Sigmoid colon (tissue), 4 donors: ENCODE measurements at regions not wholly inside any gene's neighbourhood (a gene's known extent, or its start where the extent isn't known, plus 50 kb on each side); places are given as distances from the start of the nearest gene placed in this dataset.

Experiments used
- EP300 ChIP-seq, 4 donors: sonication (generic); formaldehyde crosslinking; IDR thresholded peaks; one replicate each; pipeline ENCODE4 v1.6.1; 2017; ENCODE audit warnings: antibody characterized with exemption in 4 of 4
- POLR2A ChIP-seq, 2 donors: fragments of 450-650 bp; IDR thresholded peaks; one replicate each; pipeline ENCODE4 v1.6.1; 2016; ENCODE audit warnings: antibody characterized with exemption in 2 of 2, mild to moderate bottlenecking in 2 of 2, moderate library complexity in 2 of 2
- TF ChIP-seq, protein P1 (sequence below), 4 experiments: fragments of 450-650 bp in 3 of 4; fragments of 200-600 bp in 1 of 4; IDR thresholded peaks; one replicate each; pipeline ENCODE4 v1.5.1; 2016 to 2019; ENCODE audit warnings: antibody characterized with exemption in 4 of 4, mild to moderate bottlenecking in 3 of 4, moderate library complexity in 2 of 4

DNA sequence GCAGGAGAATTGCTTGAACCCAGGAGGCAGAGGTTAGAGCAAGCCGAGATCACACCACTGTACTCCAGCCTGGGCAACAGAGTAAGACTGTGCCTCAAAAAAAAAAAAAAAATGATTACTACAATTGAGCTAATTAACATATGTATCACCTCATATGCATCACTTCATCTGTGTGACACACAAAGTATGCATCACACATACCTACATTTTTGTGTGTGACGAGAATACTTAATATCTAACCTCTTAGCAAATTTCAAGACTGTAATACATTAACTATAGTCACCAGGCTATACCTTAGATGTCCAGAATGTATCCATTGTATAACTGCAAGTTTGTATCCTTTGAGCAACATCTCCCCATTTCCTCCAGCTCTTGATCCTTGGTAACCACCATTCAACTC, 214.2 kb upstream of the MON1B start:
- TF ChIP-seq, protein P1, sequence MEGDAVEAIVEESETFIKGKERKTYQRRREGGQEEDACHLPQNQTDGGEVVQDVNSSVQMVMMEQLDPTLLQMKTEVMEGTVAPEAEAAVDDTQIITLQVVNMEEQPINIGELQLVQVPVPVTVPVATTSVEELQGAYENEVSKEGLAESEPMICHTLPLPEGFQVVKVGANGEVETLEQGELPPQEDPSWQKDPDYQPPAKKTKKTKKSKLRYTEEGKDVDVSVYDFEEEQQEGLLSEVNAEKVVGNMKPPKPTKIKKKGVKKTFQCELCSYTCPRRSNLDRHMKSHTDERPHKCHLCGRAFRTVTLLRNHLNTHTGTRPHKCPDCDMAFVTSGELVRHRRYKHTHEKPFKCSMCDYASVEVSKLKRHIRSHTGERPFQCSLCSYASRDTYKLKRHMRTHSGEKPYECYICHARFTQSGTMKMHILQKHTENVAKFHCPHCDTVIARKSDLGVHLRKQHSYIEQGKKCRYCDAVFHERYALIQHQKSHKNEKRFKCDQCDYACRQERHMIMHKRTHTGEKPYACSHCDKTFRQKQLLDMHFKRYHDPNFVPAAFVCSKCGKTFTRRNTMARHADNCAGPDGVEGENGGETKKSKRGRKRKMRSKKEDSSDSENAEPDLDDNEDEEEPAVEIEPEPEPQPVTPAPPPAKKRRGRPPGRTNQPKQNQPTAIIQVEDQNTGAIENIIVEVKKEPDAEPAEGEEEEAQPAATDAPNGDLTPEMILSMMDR (IDR thresholded peaks at IDR 0.05) = no peak
- TF ChIP-seq POLR2A (IDR thresholded peaks at IDR 0.05) (no peak), EP300 (IDR thresholded peaks at IDR 0.05) (no peak)
